ENCODE measurements at regions not wholly inside any gene's neighbourhood (a gene's known extent, or its start where the extent isn't known, plus 50 kb on each side); places are given as distances from the start of the nearest gene placed in this dataset.
A peak's percentile ranks its signal among the peaks of the same experiment; 100 is the strongest.
"Not testable (repeated sequence)": the region's sequence is repeated elsewhere in the genome, so short reads cannot be mapped to it uniquely, and the experiment has no call there.

- DNase-seq (ENCODE audit: low read depth): no peak
These were observed 74.4 kb upstream of the HES1 start for GRCh38 chr3:194061421-194062030.

GRCh38 chr3:194062830-194063229 lies 73.1 kb upstream of the HES1 start:
- no peak for DNase-seq (ENCODE audit: low read depth)

GRCh38 chr3:194064380-194065332 lies 71.3 kb upstream of the HES1 start:
- DNase-seq (ENCODE audit: low read depth): peak; percentile 34

- DNase-seq (ENCODE audit: low read depth): not testable (repeated sequence)
These were observed 68.6 kb upstream of the HES1 start for GRCh38 chr3:194067327-194067726.

- DNase-seq (ENCODE audit: low read depth): peak; percentile 84
These were observed 68.0 kb upstream of the HES1 start for GRCh38 chr3:194067949-194068362.

GRCh38 chr3:194069421-194070219 lies 66.3 kb upstream of the HES1 start:
- DNase-seq (ENCODE audit: low read depth): peak; percentile 86

- no peak for DNase-seq (ENCODE audit: low read depth)
These were observed 65.7 kb upstream of the HES1 start for GRCh38 chr3:194070220-194070633.

- DNase-seq (ENCODE audit: low read depth): peak; percentile 97
These were observed 65.1 kb upstream of the HES1 start for GRCh38 chr3:194070634-194071409.

GRCh38 chr3:194072097-194072428 lies 63.9 kb upstream of the HES1 start:
- DNase-seq (ENCODE audit: low read depth): no peak

GRCh38 chr3:194072691-194073279 lies 63.2 kb upstream of the HES1 start:
- no peak for DNase-seq (ENCODE audit: low read depth)

- DNase-seq (ENCODE audit: low read depth): no peak
These were observed 62.0 kb upstream of the HES1 start for GRCh38 chr3:194073926-194074325.

- no peak for DNase-seq (ENCODE audit: low read depth)
These were observed 60.8 kb upstream of the HES1 start for GRCh38 chr3:194075088-194075615.

GRCh38 chr3:194075802-194076460 lies 60.0 kb upstream of the HES1 start:
- DNase-seq (ENCODE audit: low read depth): no peak

- no peak for DNase-seq (ENCODE audit: low read depth)
These were observed 59.5 kb upstream of the HES1 start for GRCh38 chr3:194076475-194076874.

GRCh38 chr3:194077602-194078001 lies 58.3 kb upstream of the HES1 start:
- no peak for DNase-seq (ENCODE audit: low read depth)

GRCh38 chr3:194078045-194078821 lies 57.7 kb upstream of the HES1 start:
- no peak for DNase-seq (ENCODE audit: low read depth)

- no peak for DNase-seq (ENCODE audit: low read depth)
These were observed 56.2 kb upstream of the HES1 start for GRCh38 chr3:194079702-194080172.

- DNase-seq (ENCODE audit: low read depth): peak; percentile 43
These were observed 55.5 kb upstream of the HES1 start for GRCh38 chr3:194080436-194080835.

All from RPMI7951 (cell line).